Activated T-cell treated with anti-CD3 and anti-CD28 coated beads, Interleukin-2, amount 50 U/mL, for 72 hours (primary cell): ENCODE measurements at regions not wholly inside any gene's neighbourhood (a gene's known extent, or its start where the extent isn't known, plus 50 kb on each side); places are given as distances from the start of the nearest gene placed in this dataset.
"Not testable (repeated sequence)": the region's sequence is repeated elsewhere in the genome, so short reads cannot be mapped to it uniquely, and the experiment has no call there.

Experiments used
- ATAC-seq, 2 donors: fragments of 150-1000 bp; cut with Tn5 transposase; replicated peaks in 1 of 2; 2 replicates each; pipeline ENCODE4 v1.10.0; 2021; ENCODE audit warnings: moderate library complexity in 2 of 2, mild to moderate bottlenecking in 1 of 2
- DNase-seq, 2 donors: peaks; one replicate each; pipeline ENCODE4 v3.0.0; 2021 to 2022; ENCODE audit warnings: mixed read lengths in 1 of 2
- H3K27ac Mint-ChIP-seq: one replicate; pipeline ENCODE4 v1.8.0; 2022; ENCODE audit warnings: mild to moderate bottlenecking, moderate library complexity, mixed read lengths
- H3K27me3 Mint-ChIP-seq: one replicate; pipeline ENCODE4 v1.8.0; 2022; ENCODE audit warnings: low read depth, mixed read lengths
- H3K36me3 Mint-ChIP-seq, 2 donors: one replicate each; pipeline ENCODE4 v1.8.0; 2022; ENCODE audit warnings: mixed read lengths in 2 of 2, mild to moderate bottlenecking in 1 of 2; ENCODE audit not compliant: insufficient read depth in 2 of 2
- H3K4me1 Mint-ChIP-seq: one replicate; pipeline ENCODE4 v1.8.0; 2022; ENCODE audit warnings: low read depth, mixed read lengths
- H3K4me3 Mint-ChIP-seq, 2 donors: one replicate each; pipeline ENCODE4 v1.8.0; 2022; ENCODE audit warnings: mild to moderate bottlenecking in 2 of 2, mixed read lengths in 2 of 2, moderate library complexity in 2 of 2
- H3K9me3 Mint-ChIP-seq, 2 donors: one replicate each; pipeline ENCODE4 v1.8.0; 2022; ENCODE audit warnings: mixed read lengths in 2 of 2

GRCh38 chr12:41652981-41653380 is 464.9 kb downstream of the PDZRN4 start:
- Mint-ChIP-seq H3K4me1 (no peaks in the 10 kb centered on the region), H3K27me3 (no peaks in the 10 kb centered on the region), H3K4me3 (no peak overlapping the region), H3K27ac (no peak overlapping the region), H3K36me3 (no peaks in the 10 kb centered on the region), H3K9me3 (no peaks in the 10 kb centered on the region)
- ATAC-seq (no peak), DNase-seq (no peak)

- ATAC-seq (no peak), DNase-seq (no peak)
- Mint-ChIP-seq H3K27ac (no peak overlapping the region), H3K4me1 (no peaks in the 10 kb centered on the region), H3K36me3 (no peaks in the 10 kb centered on the region), H3K4me3 (no peak overlapping the region), H3K27me3 (peaks cover 5% of the 10 kb centered on the region), H3K9me3 (no peaks in the 10 kb centered on the region)
Measured at GRCh38 chr12:41645624-41646023, 457.5 kb downstream of the PDZRN4 start.

GRCh38 chr12:41642808-41643207 is 454.7 kb downstream of the PDZRN4 start:
- not testable (repeated sequence) for H3K27ac Mint-ChIP-seq, DNase-seq, H3K4me3 Mint-ChIP-seq, H3K4me1 Mint-ChIP-seq, ATAC-seq, H3K9me3 Mint-ChIP-seq, H3K36me3 Mint-ChIP-seq, H3K27me3 Mint-ChIP-seq

DNA sequence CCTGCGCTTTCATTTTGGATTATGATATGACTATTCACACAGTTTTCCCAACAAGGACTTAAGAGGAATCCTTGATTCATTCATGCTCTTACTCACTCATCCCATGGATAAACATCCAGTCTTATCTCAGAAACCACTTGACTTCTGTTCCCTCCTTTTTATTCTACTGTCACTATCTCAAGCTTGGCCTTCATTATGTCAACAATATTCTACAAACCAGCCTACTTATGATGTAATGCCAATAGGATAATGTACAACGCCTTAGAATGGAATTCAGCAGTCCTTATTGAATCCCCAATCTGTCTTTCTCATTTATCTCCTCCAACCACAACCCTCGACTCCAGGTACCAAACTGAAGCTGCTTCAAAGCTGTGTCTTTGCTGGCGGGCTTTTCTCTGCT is 448.5 kb downstream of the PDZRN4 start:
- H3K4me1 Mint-ChIP-seq = no peaks in the 10 kb centered on the region
- H3K4me3 Mint-ChIP-seq = no peak overlapping the region
- ATAC-seq (no peak), DNase-seq (no peak)
- H3K27ac Mint-ChIP-seq = no peak overlapping the region
- H3K36me3 Mint-ChIP-seq = no peaks in the 10 kb centered on the region
- no peaks in the 10 kb centered on the region for H3K27me3 Mint-ChIP-seq
- peaks cover 2 to 5% of the 10 kb centered on the region in 2 donors for H3K9me3 Mint-ChIP-seq

- Mint-ChIP-seq H3K4me1 (no peaks in the 10 kb centered on the region), H3K9me3 (peaks cover 2 to 5% of the 10 kb centered on the region in 2 donors), H3K27ac (no peak overlapping the region), H3K36me3 (no peaks in the 10 kb centered on the region), H3K4me3 (no peak overlapping the region), H3K27me3 (no peaks in the 10 kb centered on the region)
- no peak for DNase-seq
- ATAC-seq = no peak
Measured at GRCh38 chr12:41635626-41636364, 447.7 kb downstream of the PDZRN4 start.

DNA sequence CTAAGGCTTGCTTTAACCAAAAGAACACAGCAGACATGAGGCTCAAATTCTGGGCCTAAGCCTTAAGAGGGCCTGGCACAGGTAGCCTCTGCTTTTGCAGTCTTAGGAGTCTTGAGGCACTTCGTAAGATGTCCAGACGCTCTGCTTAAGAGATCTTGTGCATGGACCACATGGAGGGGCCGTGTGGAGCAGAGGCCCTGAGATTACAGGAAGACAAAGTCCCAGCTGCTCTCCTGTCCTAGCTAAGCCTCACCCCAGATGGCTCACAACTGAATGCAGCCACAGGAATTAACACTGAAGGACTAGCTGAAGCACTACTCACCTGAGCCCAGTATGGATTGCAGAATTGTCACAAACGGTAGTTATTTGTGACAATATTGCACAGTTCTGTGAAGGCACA is 446.0 kb downstream of the PDZRN4 start:
- no peaks in the 10 kb centered on the region for H3K36me3 Mint-ChIP-seq
- no peaks in the 10 kb centered on the region for H3K4me1 Mint-ChIP-seq
- H3K27me3 Mint-ChIP-seq = no peaks in the 10 kb centered on the region
- DNase-seq = no peak
- H3K27ac Mint-ChIP-seq = no peak overlapping the region
- no peak for ATAC-seq
- peaks cover 2 to 7% of the 10 kb centered on the region in 2 donors for H3K9me3 Mint-ChIP-seq
- H3K4me3 Mint-ChIP-seq = no peak overlapping the region

DNA sequence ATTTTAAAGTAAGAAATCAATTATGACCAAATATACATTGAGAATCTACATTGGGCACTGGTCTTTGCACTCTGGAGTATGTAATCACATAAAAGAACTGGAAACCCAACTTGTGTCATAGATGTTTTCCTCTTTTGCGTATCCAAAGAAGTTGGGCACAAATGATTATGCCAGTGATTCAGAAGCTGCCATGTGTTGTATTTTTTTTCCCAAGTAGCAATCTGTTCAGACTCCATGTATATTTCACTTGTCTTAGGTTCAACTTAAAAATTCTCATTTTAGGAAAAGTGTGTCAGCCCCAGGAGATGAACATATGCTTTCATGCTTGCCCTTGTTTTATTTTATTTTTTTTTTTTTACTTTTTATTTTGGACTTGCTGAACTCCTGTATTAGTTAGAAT is 441.5 kb downstream of the PDZRN4 start:
- Mint-ChIP-seq H3K4me3 (no peak overlapping the region), H3K36me3 (no peaks in the 10 kb centered on the region), H3K27ac (no peak overlapping the region), H3K27me3 (no peaks in the 10 kb centered on the region), H3K9me3 (peaks cover 2 to 5% of the 10 kb centered on the region in 2 donors), H3K4me1 (no peaks in the 10 kb centered on the region)
- no peak for ATAC-seq
- no peak for DNase-seq

DNA sequence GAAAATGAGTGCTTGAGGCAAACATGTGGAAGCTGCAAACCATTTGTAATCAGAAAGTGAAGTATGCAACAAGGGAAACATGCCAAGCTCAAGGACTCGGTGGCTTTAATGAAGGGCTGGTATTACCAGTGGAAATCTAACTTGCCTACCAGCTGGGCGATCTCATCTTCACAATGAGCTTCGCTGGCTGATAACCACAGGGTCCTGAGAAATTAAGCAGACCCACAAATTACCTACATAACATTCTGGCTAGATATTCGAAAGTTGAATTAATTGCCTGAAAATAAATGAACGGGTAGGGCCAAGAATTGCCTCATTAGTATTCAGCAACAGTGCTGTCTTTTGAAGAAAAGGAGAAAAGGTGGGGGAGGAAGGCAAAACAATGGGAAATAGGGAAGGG is 439.4 kb downstream of the PDZRN4 start:
- H3K27me3 Mint-ChIP-seq = no peaks in the 10 kb centered on the region
- H3K27ac Mint-ChIP-seq = no peak overlapping the region
- DNase-seq (no peak), ATAC-seq (no peak)
- H3K4me3 Mint-ChIP-seq = no peak overlapping the region
- no peaks in the 10 kb centered on the region for H3K36me3 Mint-ChIP-seq
- H3K9me3 Mint-ChIP-seq = peaks cover 2 to 5% of the 10 kb centered on the region in 2 donors
- no peaks in the 10 kb centered on the region for H3K4me1 Mint-ChIP-seq

DNA sequence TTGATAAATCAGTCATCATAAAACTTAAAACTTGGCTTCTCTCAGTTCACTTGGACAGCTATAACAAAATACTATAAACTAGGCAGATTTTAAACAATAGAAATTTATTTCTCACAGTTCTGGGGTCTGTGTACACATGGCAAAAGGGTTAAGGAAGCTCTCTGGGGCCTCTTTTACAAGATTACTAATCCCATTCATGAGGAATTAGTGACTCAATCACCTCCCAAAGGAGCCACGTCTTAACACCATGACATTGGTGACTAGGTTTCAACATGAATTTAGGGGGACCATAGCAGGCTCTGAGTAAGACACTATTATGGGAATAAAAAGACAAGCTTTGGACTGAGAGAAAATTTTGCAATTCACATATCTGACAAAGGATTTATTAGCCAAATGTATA is 436.5 kb downstream of the PDZRN4 start:
- no peaks in the 10 kb centered on the region for H3K36me3 Mint-ChIP-seq
- H3K4me3 Mint-ChIP-seq = no peak overlapping the region
- no peak overlapping the region for H3K27ac Mint-ChIP-seq
- no peaks in the 10 kb centered on the region for H3K4me1 Mint-ChIP-seq
- peaks cover under 1 to 2% of the 10 kb centered on the region in 2 donors for H3K9me3 Mint-ChIP-seq
- ATAC-seq (no peak), DNase-seq (no peak)
- no peaks in the 10 kb centered on the region for H3K27me3 Mint-ChIP-seq
